ENCODE measurements at regions not wholly inside any gene's neighbourhood (a gene's known extent, or its start where the extent isn't known, plus 50 kb on each side); places are given as distances from the start of the nearest gene placed in this dataset.
"Not testable (repeated sequence)": the region's sequence is repeated elsewhere in the genome, so short reads cannot be mapped to it uniquely, and the experiment has no call there.

- DNase-seq, result no peak
Observed at GRCh38 chr1:230509281-230509977, 83.3 kb upstream of the PGBD5 start.

- no peak for DNase-seq
Observed at GRCh38 chr1:230507666-230508402, 81.7 kb upstream of the PGBD5 start.

- no peak for DNase-seq
Observed at GRCh38 chr1:230507236-230507635, 81.1 kb upstream of the PGBD5 start.

- DNase-seq, result no peak
Observed at GRCh38 chr1:230506451-230506850, 80.3 kb upstream of the PGBD5 start.

- DNase-seq, result no peak
Observed at GRCh38 chr1:230504310-230504709, 78.2 kb upstream of the PGBD5 start.

- no peak for DNase-seq
Observed at GRCh38 chr1:230503726-230504125, 77.6 kb upstream of the PGBD5 start.

- DNase-seq, result no peak
Observed at GRCh38 chr1:230502996-230503395, 76.9 kb upstream of the PGBD5 start.

GRCh38 chr1:230502306-230502705 lies 76.2 kb upstream of the PGBD5 start:
- no peak for DNase-seq

- no peak for DNase-seq
Observed at GRCh38 chr1:230501849-230502248, 75.7 kb upstream of the PGBD5 start.

GRCh38 chr1:230501242-230501641 lies 75.1 kb upstream of the PGBD5 start:
- no peak for DNase-seq

- DNase-seq, result no peak
Observed at GRCh38 chr1:230500063-230500462, 73.9 kb upstream of the PGBD5 start.

- DNase-seq, result no peak
Observed at GRCh38 chr1:230499496-230499895, 73.4 kb upstream of the PGBD5 start.

- DNase-seq, result no peak
Observed at GRCh38 chr1:230498704-230499103, 72.6 kb upstream of the PGBD5 start.

GRCh38 chr1:230496451-230496850 lies 70.3 kb upstream of the PGBD5 start:
- DNase-seq, result no peak

GRCh38 chr1:230495891-230496385 lies 69.8 kb upstream of the PGBD5 start:
- no peak for DNase-seq

- DNase-seq, result no peak
Observed at GRCh38 chr1:230495076-230495475, 68.9 kb upstream of the PGBD5 start.

- no peak for DNase-seq
Observed at GRCh38 chr1:230494514-230494913, 68.4 kb upstream of the PGBD5 start.

- no peak for DNase-seq
Observed at GRCh38 chr1:230494026-230494425, 67.9 kb upstream of the PGBD5 start.

- DNase-seq, result no peak
Observed at GRCh38 chr1:230493264-230493663, 67.1 kb upstream of the PGBD5 start.

- DNase-seq, result no peak
Observed at GRCh38 chr1:230490436-230490835, 64.3 kb upstream of the PGBD5 start.

GRCh38 chr1:230487773-230488428 lies 61.8 kb upstream of the PGBD5 start:
- no peak for DNase-seq

GRCh38 chr1:230476622-230477003 lies 50.5 kb upstream of the PGBD5 start:
- no peak for DNase-seq

- not testable (repeated sequence) for DNase-seq
Observed at GRCh38 chr1:230475856-230476621, 49.9 kb upstream of the PGBD5 start.

Measured in NCI-H1048 (cell line).